ENCODE measurements at regions not wholly inside any gene's neighbourhood (a gene's known extent, or its start where the extent isn't known, plus 50 kb on each side); places are given as distances from the start of the nearest gene placed in this dataset.

- TF ChIP-seq POLR2A (IDR thresholded peaks at IDR 0.05; ENCODE audit: low read depth, low read length) (no peak), CTCF (conservative IDR thresholded peaks at IDR 0.05; ENCODE audit: low read depth, low read length) (no peak), RCOR1 (IDR thresholded peaks at IDR 0.05; ENCODE audit: insufficient replicate concordance, low read length) (no peak), MAFK (IDR thresholded peaks at IDR 0.05; ENCODE audit: low read depth, low read length) (no peak), CEBPB (IDR thresholded peaks at IDR 0.05; ENCODE audit: low read depth, low read length) (no peak), CHD1 (IDR thresholded peaks at IDR 0.05; ENCODE audit: low read depth, low read length) (no peak), BHLHE40 (IDR thresholded peaks at IDR 0.05; ENCODE audit: low read depth, low read length) (no peak), USF2 (IDR thresholded peaks at IDR 0.05; ENCODE audit: low read depth, low read length) (no peak), ELK1 (IDR thresholded peaks at IDR 0.05; ENCODE audit: borderline replicate concordance, low read depth, low read length) (no peak), RAD21 (IDR thresholded peaks at IDR 0.05; ENCODE audit: low read length) (no peak), MAZ (IDR thresholded peaks at IDR 0.05; ENCODE audit: borderline replicate concordance, low read depth, low read length) (no peak), FOS (IDR thresholded peaks at IDR 0.05; ENCODE audit: low read depth, low read length) (no peak)
Observed at GRCh38 chr14:44403193-44403592, 103.9 kb downstream of the FSCB start.
